WTC11 (cell line): ENCODE measurements at regions not wholly inside any gene's neighbourhood (a gene's known extent, or its start where the extent isn't known, plus 50 kb on each side); places are given as distances from the start of the nearest gene placed in this dataset.

Experiments used
- CTCF ChIP-seq: fragments of 200-600 bp; IDR thresholded peaks from 2 replicates; pipeline ENCODE4 v1.8.0; 2022; ENCODE audit warnings: antibody characterized with exemption
- JAZF1 ChIP-seq: fragments of 250-450 bp; sonication (Bioruptor Pico); IDR thresholded peaks from 2 replicates; pipeline ENCODE4 v1.9.0; 2021; ENCODE audit warnings: moderate library complexity, mild to moderate bottlenecking, inconsistent platforms
- KAT7 ChIP-seq: sonication (generic); formaldehyde crosslinking; IDR thresholded peaks from 2 replicates; pipeline ENCODE4 v1.8.1; 2023; ENCODE audit warnings: missing genetic modification reagents, mild to moderate bottlenecking, borderline replicate concordance
- MAX ChIP-seq: sonication (generic); formaldehyde crosslinking; IDR thresholded peaks from 2 replicates; pipeline ENCODE4 v1.8.0; 2022; ENCODE audit warnings: mild to moderate bottlenecking, missing genetic modification reagents
- SP1 ChIP-seq: sonication (generic); formaldehyde crosslinking; conservative IDR thresholded peaks from 2 replicates; pipeline ENCODE4 v1.8.1; 2022; ENCODE audit warnings: missing genetic modification reagents

GRCh38 chr4:180280726-180281297 is 1962.4 kb upstream of the TENM3 start:
- no peak for TF ChIP-seq KAT7 (CRISPR knock-in tag)
- TF ChIP-seq CTCF: no peak
- no peak for TF ChIP-seq MAX
- TF ChIP-seq JAZF1 (CRISPR knock-in tag): no peak
- no peak for TF ChIP-seq SP1 (CRISPR knock-in tag)
